GM13976 (cell line): ENCODE measurements at regions not wholly inside any gene's neighbourhood (a gene's known extent, or its start where the extent isn't known, plus 50 kb on each side); places are given as distances from the start of the nearest gene placed in this dataset.
A peak's percentile ranks its signal among the peaks of the same experiment; 100 is the strongest.

ENCODE experiments used
- DNase-seq: peaks from one replicate; pipeline ENCODE4 v3.0.0; 2012; ENCODE audit warnings: low spot score
- CTCF ChIP-seq: IDR thresholded peaks from 2 replicates; pipeline ENCODE4 v1.5.1; 2012; ENCODE audit warnings: borderline replicate concordance, mild to moderate bottlenecking; ENCODE audit not compliant: insufficient read depth; ENCODE audit errors: extremely low read depth, missing control alignments, control extremely low read depth
- in situ Hi-C: fragments of 300-500 bp; cut with MboI; formaldehyde crosslinking; loops from one replicate; pipeline ENCODE4 v1.12.0; 2022; ENCODE audit warnings: low sequenced_read_pairs, mixed read lengths, inconsistent platforms; ENCODE audit not compliant: unreplicated experiment

GRCh38 chr3:137110392-137110996 lies 152.7 kb downstream of the IL20RB start:
- in situ Hi-C loops: loop anchor here (25.0 kb wide), 2 partner anchors 577 to 827 kb away; no protein-coding TSS in a partner anchor
- TF ChIP-seq CTCF: peak; percentile 49
- DNase-seq: peak; percentile 47

- in situ Hi-C loops: loop anchor here (25.0 kb wide), 2 partner anchors 576 to 826 kb away; no protein-coding TSS in a partner anchor
- no peak for TF ChIP-seq CTCF
- no peak for DNase-seq
Observed at GRCh38 chr3:137111497-137111896, 153.7 kb downstream of the IL20RB start.

GRCh38 chr3:137116619-137117018 lies 158.8 kb downstream of the IL20RB start:
- no peak for TF ChIP-seq CTCF
- in situ Hi-C loops: loop anchor here (25.0 kb wide), 2 partner anchors 571 to 821 kb away; no protein-coding TSS in a partner anchor
- no peak for DNase-seq

- peak; percentile 70 for TF ChIP-seq CTCF
- DNase-seq: peak; percentile 56
- in situ Hi-C loops: loop anchor here (10.0 to 25.0 kb wide), 3 partner anchors 565 to 933 kb away; no protein-coding TSS in a partner anchor
Observed at GRCh38 chr3:137121704-137122314, 164.0 kb downstream of the IL20RB start.

- DNase-seq: no peak
- in situ Hi-C loops: no loop called here
- TF ChIP-seq CTCF: no peak
Observed at GRCh38 chr3:137131081-137131480, 173.3 kb downstream of the IL20RB start.

- DNase-seq: no peak
- in situ Hi-C loops: no loop called here
- TF ChIP-seq CTCF: no peak
Observed at GRCh38 chr3:137134431-137134830, 176.6 kb downstream of the IL20RB start.
